Stimulated activated CD4-positive, alpha-beta T cell treated with anti-CD3 and anti-CD28 coated beads, Interleukin-15, amount 100 ng/mL, for 48 hours (primary cell): ENCODE measurements at regions not wholly inside any gene's neighbourhood (a gene's known extent, or its start where the extent isn't known, plus 50 kb on each side); places are given as distances from the start of the nearest gene placed in this dataset.
"Not testable (repeated sequence)": the region's sequence is repeated elsewhere in the genome, so short reads cannot be mapped to it uniquely, and the experiment has no call there.

Experiments used
- DNase-seq, 2 donors: peaks; one replicate each; pipeline ENCODE4 v3.0.0-alpha.2; 2020; ENCODE audit warnings: low read depth in 2 of 2

- no peak for DNase-seq
These were observed 230.5 kb upstream of the LRTM1 start for GRCh38 chr3:55158345-55158744.

DNA sequence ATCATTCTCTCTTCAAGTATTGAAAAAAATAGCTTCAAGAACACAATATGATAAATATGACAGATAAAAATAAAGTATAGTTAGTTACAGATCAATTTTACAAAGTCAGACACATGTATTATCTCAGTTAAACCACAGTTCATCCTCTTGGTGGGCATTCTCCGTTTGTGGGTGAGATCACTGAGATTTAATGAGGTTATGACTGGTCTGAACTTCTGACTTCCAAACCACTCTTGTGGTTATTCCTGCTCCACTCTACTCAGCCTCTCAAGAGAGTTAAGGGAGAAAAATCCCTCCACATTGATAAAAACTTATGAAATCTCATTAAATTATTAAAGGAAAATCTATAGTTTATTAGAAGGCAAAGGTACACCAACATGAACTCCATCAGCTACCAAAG is 229.9 kb upstream of the LRTM1 start:
- DNase-seq, result no peak

DNA sequence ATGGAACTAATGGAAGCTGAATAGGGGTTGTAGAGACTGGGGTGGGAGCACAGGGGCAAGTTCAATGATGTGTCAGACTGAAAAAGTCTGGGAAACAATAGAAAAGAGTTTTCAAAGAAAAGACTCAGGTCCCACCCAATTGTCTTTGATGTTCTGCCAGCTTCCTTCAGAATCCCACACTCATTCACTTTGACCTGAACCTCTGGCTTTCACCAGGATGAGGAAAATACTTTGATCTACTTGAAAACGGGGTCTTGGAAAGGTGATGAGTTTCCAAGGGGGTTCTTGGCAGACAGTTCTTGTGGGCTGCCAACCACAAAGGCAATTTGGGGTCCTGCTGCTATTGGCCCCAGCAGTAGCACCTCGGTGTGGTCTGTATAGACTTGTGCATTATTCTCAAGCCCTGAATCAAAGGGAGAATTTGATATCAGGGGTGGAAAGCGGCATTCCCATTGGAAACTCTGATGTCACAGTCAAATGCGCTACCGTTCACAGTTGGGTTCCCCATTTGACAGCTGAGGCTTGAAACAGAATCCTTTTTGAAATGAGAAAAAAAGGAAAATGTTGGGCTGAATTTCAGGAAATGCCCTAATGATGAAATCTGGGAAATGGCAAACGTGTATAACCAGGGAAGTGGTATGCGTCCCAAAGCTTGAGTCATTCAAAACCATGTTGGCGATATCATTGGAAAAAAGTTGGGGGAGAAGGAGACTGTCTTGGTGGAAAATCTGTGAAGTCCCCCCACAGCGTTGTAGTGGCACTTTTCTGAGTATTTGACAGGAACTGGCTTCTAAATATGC is 229.2 kb upstream of the LRTM1 start:
- DNase-seq, result no peak

- no peak for DNase-seq
These were observed 220.2 kb upstream of the LRTM1 start for GRCh38 chr3:55147856-55148720.

GRCh38 chr3:55147406-55147805 is 219.5 kb upstream of the LRTM1 start:
- DNase-seq, result no peak

GRCh38 chr3:55146216-55146615 is 218.4 kb upstream of the LRTM1 start:
- no peak for DNase-seq

DNA sequence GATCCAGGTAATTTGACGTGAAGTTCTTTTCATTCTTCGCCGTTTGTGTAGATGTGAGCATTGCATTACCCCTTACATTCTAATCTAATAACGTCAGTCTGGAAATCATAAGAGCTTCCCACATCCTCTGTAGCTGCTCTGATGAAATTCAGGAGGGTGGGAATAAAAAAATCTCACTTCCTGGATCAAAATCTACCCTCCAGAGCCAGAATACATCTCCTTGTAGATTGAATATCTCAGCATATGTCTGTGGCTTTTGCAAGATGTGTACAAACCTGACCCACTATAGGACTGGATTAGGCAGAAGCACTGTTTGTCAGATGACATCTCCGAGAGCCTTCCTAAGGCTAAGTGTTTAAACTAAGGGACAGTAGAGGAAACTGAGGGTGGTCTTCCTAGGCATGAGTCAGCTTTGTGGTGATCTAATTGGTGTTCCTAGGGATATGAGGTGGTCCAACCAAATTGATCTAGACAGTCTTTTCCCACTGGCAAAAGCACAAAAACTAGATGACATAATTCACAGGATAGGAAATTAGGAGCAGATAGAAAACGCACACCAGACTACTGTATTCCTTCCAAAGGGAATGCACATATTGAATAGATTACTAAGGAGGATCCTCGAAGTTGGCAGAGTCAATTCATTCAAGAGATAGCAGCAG is 216.3 kb upstream of the LRTM1 start:
- no peak for DNase-seq

GRCh38 chr3:55143336-55143735 is 215.5 kb upstream of the LRTM1 start:
- no peak for DNase-seq

DNA sequence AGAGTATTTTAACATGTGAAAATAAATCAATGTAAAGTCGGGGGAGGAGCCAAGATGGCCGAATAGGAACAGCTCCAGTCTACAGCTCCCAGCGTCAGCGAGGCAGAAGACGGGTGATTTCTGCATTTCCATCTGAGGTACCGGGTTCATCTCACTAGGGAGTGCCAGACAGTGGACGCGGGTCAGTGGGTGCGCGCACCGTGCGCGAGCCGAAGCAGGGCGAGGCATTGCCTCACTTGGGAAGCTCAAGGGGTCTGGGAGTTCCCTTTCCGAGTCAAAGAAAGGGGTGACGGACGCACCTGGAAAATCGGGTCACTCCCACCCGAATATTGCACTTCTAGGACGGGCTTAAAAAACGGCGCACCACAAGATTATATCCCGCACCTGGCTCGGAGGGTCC is 208.4 kb upstream of the LRTM1 start:
- DNase-seq, result not testable (repeated sequence)

DNA sequence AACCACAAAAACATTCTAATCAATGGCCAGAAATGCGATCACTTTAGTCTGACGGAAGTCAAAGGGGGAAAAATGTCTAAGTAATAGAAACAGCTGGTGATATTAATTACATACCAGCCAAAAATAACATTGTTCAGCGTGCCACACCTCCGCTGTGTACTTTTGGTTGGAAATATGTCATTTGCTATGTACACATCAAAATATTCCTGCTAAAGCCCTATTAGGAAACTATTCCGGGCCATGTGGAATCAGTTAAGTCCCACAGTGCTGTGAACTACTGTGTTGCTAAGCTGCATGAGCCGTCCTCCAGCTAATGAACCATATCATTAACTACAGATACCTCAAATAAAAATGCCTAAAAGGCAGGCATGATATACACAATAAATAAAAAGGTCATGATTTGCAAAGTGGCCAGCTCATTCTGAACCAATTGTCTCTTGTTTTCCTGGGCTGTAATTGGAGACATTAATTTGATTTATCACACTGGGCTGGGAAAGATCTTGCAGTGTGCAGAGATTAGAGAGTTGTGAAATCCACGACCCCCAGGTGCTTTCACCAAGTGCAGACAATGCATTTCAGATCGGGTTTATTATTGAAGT is 200.5 kb upstream of the LRTM1 start:
- DNase-seq, result no peak

DNA sequence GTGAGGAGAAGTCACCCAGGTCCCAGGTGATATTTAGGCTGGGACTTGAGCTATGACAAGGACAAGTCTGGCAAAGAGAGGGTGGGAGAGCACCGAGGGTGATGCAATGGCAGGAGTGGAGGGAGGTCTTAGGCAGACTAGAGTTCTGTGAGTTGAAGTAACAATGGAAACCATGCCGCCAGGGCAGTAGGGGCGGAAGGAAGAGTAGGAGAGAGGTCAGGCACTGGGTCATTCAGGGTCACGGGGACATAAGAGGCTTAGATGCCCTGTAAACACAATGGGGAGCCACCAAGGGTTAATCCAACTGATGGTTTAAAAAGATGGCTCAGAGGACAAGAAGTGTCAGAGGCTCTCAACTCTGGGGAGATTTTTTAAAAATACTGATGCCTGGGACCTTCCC is 199.7 kb upstream of the LRTM1 start:
- no peak for DNase-seq

- DNase-seq, result no peak
These were observed 196.5 kb upstream of the LRTM1 start for GRCh38 chr3:55124371-55124770.
